Adrenal gland (tissue), 5 donors: ENCODE measurements at regions not wholly inside any gene's neighbourhood (a gene's known extent, or its start where the extent isn't known, plus 50 kb on each side); places are given as distances from the start of the nearest gene placed in this dataset.

Experiments
- CTCF ChIP-seq, 6 experiments: fragments of 450-650 bp in 4 of 6; fragments of 200-600 bp in 2 of 6; sonication (generic) in 1 of 6; IDR thresholded peaks; 1 replicate in 5 of 6; 2 replicates in 1 of 6; pipeline versions ENCODE4 v1.5.1 to v1.8.0; 2016 to 2021; ENCODE audit warnings: antibody characterized with exemption in 6 of 6, mild to moderate bottlenecking in 2 of 6, moderate library complexity in 1 of 6
- POLR2A ChIP-seq, 2 donors: fragments of 450-650 bp; IDR thresholded peaks; one replicate each; pipeline ENCODE4 v1.6.1; 2017; ENCODE audit warnings: antibody characterized with exemption in 2 of 2, mild to moderate bottlenecking in 2 of 2, moderate library complexity in 1 of 2
- donor health status: DM: no; HTN: no; CAD: no.

DNA sequence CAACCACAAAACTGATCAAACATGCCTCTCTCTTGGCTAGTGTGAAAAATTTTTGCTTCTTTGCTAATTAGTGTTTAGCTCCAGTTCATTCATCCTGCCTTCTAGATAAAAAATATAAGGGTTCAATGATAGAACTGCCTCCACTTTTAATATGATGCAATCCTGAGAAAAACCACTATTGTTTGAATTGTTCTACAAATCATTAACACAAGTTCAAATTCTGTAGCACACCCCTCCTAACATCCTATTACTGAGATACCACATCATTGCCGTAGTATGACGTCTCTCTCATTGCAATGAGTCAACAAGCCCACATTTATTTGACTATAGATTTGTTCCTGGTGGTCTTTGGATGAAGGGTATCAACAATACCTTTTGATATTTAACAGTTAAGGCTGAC, 365.8 kb upstream of the OPRM1 start:
- TF ChIP-seq CTCF (IDR thresholded peaks at IDR 0.05), result no peak
- TF ChIP-seq POLR2A (IDR thresholded peaks at IDR 0.05), result no peak
